ENCODE measurements at regions not wholly inside any gene's neighbourhood (a gene's known extent, or its start where the extent isn't known, plus 50 kb on each side); places are given as distances from the start of the nearest gene placed in this dataset.

DNA sequence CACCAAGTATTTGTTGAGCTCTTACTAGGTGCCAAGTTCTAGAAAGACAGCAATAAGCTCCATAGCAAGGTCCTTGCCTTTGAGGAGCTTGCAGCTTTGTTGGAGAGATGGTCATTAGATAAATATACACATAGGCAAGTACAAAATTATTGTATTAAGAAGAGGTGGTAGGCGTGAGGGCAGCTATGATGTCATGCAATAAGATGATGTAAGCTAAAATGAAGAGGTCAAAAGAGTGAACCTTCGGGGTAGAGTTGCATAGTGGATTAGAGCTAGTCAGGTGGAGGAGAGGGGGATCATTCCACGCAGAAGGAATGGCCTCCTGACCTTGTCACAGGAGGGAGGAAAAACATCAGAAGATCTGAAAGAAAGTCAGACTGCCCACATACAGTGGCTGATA, 141.9 kb upstream of the PCSK2 start:
- intact Hi-C loops (cut with micrococcal nuclease) = no loop called here
- Histone ChIP-seq H3K36me3 (replicated peaks in 1 of 2; ENCODE audit: control insufficient read depth in 1 of 2, insufficient read depth in 2 of 2, low read length in 2 of 2) (no peaks in the 10 kb centered on the region), H3K79me2 (ENCODE audit: insufficient read depth, low read length) (no peaks in the 10 kb centered on the region), H3K27me3 (ENCODE audit: control insufficient read depth in 2 of 2, insufficient read depth in 2 of 2, low read length in 2 of 2) (no peaks in the 10 kb centered on the region), H4K20me1 (ENCODE audit: insufficient read depth, low read length) (no peaks in the 10 kb centered on the region), H3K4me3 (replicated peaks in 1 of 3; ENCODE audit: low read depth in 2 of 3, low read length in 3 of 3) (no peak overlapping the region), H3K27ac (ENCODE audit: low read depth in 1 of 2, low read length in 2 of 2) (no peak overlapping the region), H2AFZ (ENCODE audit: insufficient read depth, low read depth, low read length, poor library complexity, severe bottlenecking) (no peak overlapping the region), H3K4me2 (replicated peaks; ENCODE audit: extremely low read depth, low read length, poor library complexity, severe bottlenecking) (no peak overlapping the region), H3K4me1 (ENCODE audit: control insufficient read depth in 1 of 2, insufficient read depth in 2 of 2, low read length in 2 of 2) (no peaks in the 10 kb centered on the region), H3K9ac (ENCODE audit: insufficient read depth, low read length, poor library complexity, severe bottlenecking) (no peak overlapping the region), H3K9me3 (replicated peaks in 1 of 2; ENCODE audit: control insufficient read depth in 1 of 2, insufficient read depth in 1 of 2, low read length in 2 of 2) (peaks cover 11 to 24% of the 10 kb centered on the region in 2 donors)
- peaks cover 2 to 23% (median 11%) of the 10 kb centered on the region in 7 donors for H3K9me3 Mint-ChIP-seq
- DNase-seq = no peak
- H3K27me3 Mint-ChIP-seq (ENCODE audit: low read depth in 3 of 3) = peaks cover 0 to 1% (median 0%) of the 10 kb centered on the region in 3 donors
- H3K27ac Mint-ChIP-seq = no peak overlapping the region
- WGBS (ENCODE audit: insufficient coverage) = 68% methylated on average over 2 of the region's 3 CpGs
- no peaks in the 10 kb centered on the region for H3K4me1 Mint-ChIP-seq
- H3K36me3 Mint-ChIP-seq = no peaks in the 10 kb centered on the region
- TF ChIP-seq, protein P1, sequence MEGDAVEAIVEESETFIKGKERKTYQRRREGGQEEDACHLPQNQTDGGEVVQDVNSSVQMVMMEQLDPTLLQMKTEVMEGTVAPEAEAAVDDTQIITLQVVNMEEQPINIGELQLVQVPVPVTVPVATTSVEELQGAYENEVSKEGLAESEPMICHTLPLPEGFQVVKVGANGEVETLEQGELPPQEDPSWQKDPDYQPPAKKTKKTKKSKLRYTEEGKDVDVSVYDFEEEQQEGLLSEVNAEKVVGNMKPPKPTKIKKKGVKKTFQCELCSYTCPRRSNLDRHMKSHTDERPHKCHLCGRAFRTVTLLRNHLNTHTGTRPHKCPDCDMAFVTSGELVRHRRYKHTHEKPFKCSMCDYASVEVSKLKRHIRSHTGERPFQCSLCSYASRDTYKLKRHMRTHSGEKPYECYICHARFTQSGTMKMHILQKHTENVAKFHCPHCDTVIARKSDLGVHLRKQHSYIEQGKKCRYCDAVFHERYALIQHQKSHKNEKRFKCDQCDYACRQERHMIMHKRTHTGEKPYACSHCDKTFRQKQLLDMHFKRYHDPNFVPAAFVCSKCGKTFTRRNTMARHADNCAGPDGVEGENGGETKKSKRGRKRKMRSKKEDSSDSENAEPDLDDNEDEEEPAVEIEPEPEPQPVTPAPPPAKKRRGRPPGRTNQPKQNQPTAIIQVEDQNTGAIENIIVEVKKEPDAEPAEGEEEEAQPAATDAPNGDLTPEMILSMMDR (IDR thresholded peaks at IDR 0.05) = no peak
- no peak overlapping the region for H3K4me3 Mint-ChIP-seq

DNA sequence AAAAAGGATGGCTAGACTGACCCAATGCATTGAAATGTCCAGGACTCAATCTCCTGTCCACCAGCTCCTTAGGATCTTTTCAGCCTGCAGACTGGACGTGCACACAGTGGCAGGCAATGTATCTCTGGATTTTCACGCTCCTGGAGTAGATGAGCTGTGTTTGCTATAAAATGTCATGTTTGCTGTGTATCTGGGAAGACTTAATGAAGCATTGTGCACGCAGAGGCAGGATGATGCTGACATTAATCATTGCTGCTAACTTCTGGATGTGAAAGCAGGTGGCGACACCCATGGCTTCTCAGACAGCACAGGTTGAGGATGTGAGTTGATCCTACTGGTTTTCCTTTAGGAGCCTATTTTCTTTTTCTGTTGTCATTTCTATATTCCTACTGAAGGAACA, 133.1 kb upstream of the PCSK2 start:
- H3K36me3 Mint-ChIP-seq = no peaks in the 10 kb centered on the region
- no peak for DNase-seq
- H2AFZ ChIP-seq (ENCODE audit: insufficient read depth, low read depth, low read length, poor library complexity, severe bottlenecking) = no peak overlapping the region
- peaks cover 0 to 13% of the 10 kb centered on the region in 2 donors for H3K9me3 ChIP-seq (replicated peaks in 1 of 2; ENCODE audit: control insufficient read depth in 1 of 2, insufficient read depth in 1 of 2, low read length in 2 of 2)
- no peak overlapping the region for H3K4me2 ChIP-seq (replicated peaks; ENCODE audit: extremely low read depth, low read length, poor library complexity, severe bottlenecking)
- H3K36me3 ChIP-seq (replicated peaks in 1 of 2; ENCODE audit: control insufficient read depth in 1 of 2, insufficient read depth in 2 of 2, low read length in 2 of 2) = no peaks in the 10 kb centered on the region
- no peaks in the 10 kb centered on the region for H3K27me3 Mint-ChIP-seq (ENCODE audit: low read depth in 3 of 3)
- intact Hi-C loops (cut with micrococcal nuclease) = no loop called here
- TF ChIP-seq, protein P1 (IDR thresholded peaks at IDR 0.05) = no peak
- no peaks in the 10 kb centered on the region for H3K79me2 ChIP-seq (ENCODE audit: insufficient read depth, low read length)
- no peak overlapping the region for H3K4me3 ChIP-seq (replicated peaks in 1 of 3; ENCODE audit: low read depth in 2 of 3, low read length in 3 of 3)
- H3K9me3 Mint-ChIP-seq = peaks cover 3 to 9% (median 4%) of the 10 kb centered on the region in 7 donors
- H3K27me3 ChIP-seq (ENCODE audit: control insufficient read depth in 2 of 2, insufficient read depth in 2 of 2, low read length in 2 of 2) = no peaks in the 10 kb centered on the region
- H4K20me1 ChIP-seq (ENCODE audit: insufficient read depth, low read length) = no peaks in the 10 kb centered on the region
- H3K27ac ChIP-seq (ENCODE audit: low read depth in 1 of 2, low read length in 2 of 2) = no peak overlapping the region
- 84% methylated on average over 3 of the region's 4 CpGs for whole genome bisulfite sequencing (ENCODE audit: insufficient coverage)
- H3K27ac Mint-ChIP-seq = no peak overlapping the region
- no peak overlapping the region for H3K9ac ChIP-seq (ENCODE audit: insufficient read depth, low read length, poor library complexity, severe bottlenecking)
- no peaks in the 10 kb centered on the region for H3K4me1 ChIP-seq (ENCODE audit: control insufficient read depth in 1 of 2, insufficient read depth in 2 of 2, low read length in 2 of 2)
- no peak overlapping the region for H3K4me3 Mint-ChIP-seq
- no peaks in the 10 kb centered on the region for H3K4me1 Mint-ChIP-seq

All from CD14-positive monocyte (primary cell).